SJSA1 (cell line): ENCODE measurements at regions not wholly inside any gene's neighbourhood (a gene's known extent, or its start where the extent isn't known, plus 50 kb on each side); places are given as distances from the start of the nearest gene placed in this dataset.
"Not testable (repeated sequence)": the region's sequence is repeated elsewhere in the genome, so short reads cannot be mapped to it uniquely, and the experiment has no call there.

ENCODE experiments used
- DNase-seq, 2 experiments: peaks; one replicate each; pipeline ENCODE4 v3.0.0-alpha.2; 2015 to 2020; ENCODE audit warnings: low spot score in 2 of 2, low read depth in 1 of 2
- H3K27ac ChIP-seq: fragments of 250-450 bp; sonication (Bioruptor Pico); 2 replicates; pipeline ENCODE4 v1.5.1; 2020; ENCODE audit warnings: mild to moderate bottlenecking, moderate library complexity
- H3K27me3 ChIP-seq: fragments of 250-450 bp; sonication (Bioruptor Pico); replicated peaks from 2 replicates; pipeline ENCODE4 v1.5.1; 2020; ENCODE audit warnings: mild to moderate bottlenecking, moderate library complexity
- H3K36me3 ChIP-seq: fragments of 250-450 bp; sonication (Bioruptor Pico); 2 replicates; pipeline ENCODE4 v1.5.1; 2020; ENCODE audit warnings: mild to moderate bottlenecking
- H3K4me1 ChIP-seq: fragments of 250-450 bp; sonication (Bioruptor Pico); replicated peaks from 2 replicates; pipeline ENCODE4 v1.6.1; 2021; ENCODE audit warnings: mild to moderate bottlenecking
- H3K4me3 ChIP-seq: fragments of 250-450 bp; sonication (Bioruptor Pico); 2 replicates; pipeline ENCODE4 v1.5.1; 2020; ENCODE audit warnings: mild to moderate bottlenecking
- H3K9me3 ChIP-seq: fragments of 250-450 bp; sonication (Bioruptor Pico); replicated peaks from 2 replicates; pipeline ENCODE4 v1.5.1; 2020; ENCODE audit warnings: mild to moderate bottlenecking

- no peaks in the 10 kb centered on the region; the same call in none of the 2 replicates for H3K9me3 ChIP-seq
- H3K27ac ChIP-seq, result no peak overlapping the region
- no peak overlapping the region for H3K4me3 ChIP-seq
- no peak for DNase-seq
- H3K27me3 ChIP-seq, result no peaks in the 10 kb centered on the region
- peaks cover 8% of the 10 kb centered on the region; the same call in 1 of the 2 replicates for H3K4me1 ChIP-seq
- H3K36me3 ChIP-seq, result no peaks in the 10 kb centered on the region
Observed at GRCh38 chr17:31629696-31630470, 229.2 kb downstream of the COPRS start.

DNA sequence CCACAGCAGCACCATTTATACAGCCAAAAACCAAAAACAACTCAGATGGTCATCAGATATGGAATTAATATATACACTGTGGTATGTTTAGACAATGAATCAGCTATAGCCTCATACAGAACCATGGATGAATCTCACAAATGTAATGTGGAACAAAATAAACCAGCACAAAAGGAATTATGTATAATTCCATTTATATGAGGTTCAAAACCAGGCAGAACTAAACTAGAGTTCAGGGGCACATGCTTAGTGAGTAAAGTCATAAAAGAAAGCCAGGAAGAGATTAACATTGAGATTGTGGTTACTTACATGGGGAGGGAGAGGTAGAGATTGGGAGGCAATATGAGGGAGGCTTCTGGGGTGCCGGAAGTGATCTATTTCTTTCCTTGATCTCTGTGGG is 231.1 kb downstream of the COPRS start:
- Histone ChIP-seq H3K4me1 (peaks cover 8% of the 10 kb centered on the region; the same call in 1 of the 2 replicates), H3K9me3 (no peaks in the 10 kb centered on the region; the same call in none of the 2 replicates), H3K27ac (no peak overlapping the region), H3K4me3 (no peak overlapping the region), H3K27me3 (no peaks in the 10 kb centered on the region), H3K36me3 (no peaks in the 10 kb centered on the region)
- no peak for DNase-seq

DNA sequence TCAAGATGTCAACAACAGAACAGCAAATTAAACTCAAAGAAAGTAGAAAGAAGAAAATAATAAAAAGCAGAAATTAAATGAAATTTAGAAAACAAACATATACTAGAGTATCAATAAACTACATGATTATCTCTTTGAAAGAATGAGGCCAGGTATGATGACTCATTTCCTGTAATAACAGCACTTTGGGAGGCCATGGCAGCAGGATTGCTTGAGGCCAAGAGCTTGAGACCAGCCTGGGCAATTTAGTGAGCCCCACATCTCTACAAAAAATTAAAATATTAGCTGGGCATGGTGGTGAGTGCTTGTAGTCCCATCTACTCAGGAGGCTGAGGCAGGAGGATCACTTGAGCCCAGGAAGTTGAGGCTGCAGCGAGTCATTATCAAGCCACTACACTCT is 232.5 kb downstream of the RAB11FIP4 start:
- H3K27ac ChIP-seq, result no peak overlapping the region
- H3K27me3 ChIP-seq, result no peaks in the 10 kb centered on the region
- H3K36me3 ChIP-seq, result no peaks in the 10 kb centered on the region
- no peak for DNase-seq
- H3K4me3 ChIP-seq, result no peak overlapping the region
- H3K4me1 ChIP-seq, result peaks cover 4% of the 10 kb centered on the region; the same call in 1 of the 2 replicates
- no peaks in the 10 kb centered on the region; the same call in 1 of the 2 replicates for H3K9me3 ChIP-seq

DNA sequence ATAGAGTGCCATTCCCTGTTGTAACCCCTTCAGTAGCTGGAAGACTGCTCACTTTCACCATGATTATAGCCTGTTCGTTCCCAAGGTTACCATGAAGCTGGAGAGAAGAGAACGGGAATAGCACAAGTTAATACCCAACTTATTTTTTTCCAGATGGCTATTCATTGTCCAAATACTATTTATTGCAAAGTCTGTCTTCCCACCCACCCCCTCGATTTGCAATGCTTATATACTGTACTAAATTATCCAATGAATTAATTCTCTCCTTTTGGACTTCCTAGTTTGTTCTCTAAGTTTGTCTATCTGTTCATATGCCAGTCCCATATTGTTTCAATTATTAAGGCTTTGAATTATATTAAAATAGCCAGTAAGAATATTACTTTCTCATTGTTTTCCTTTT is 231.0 kb downstream of the RAB11FIP4 start:
- H3K27me3 ChIP-seq, result no peaks in the 10 kb centered on the region
- no peaks in the 10 kb centered on the region for H3K4me1 ChIP-seq
- DNase-seq, result no peak
- H3K36me3 ChIP-seq, result no peaks in the 10 kb centered on the region
- no peaks in the 10 kb centered on the region; the same call in 1 of the 2 replicates for H3K9me3 ChIP-seq
- no peak overlapping the region for H3K4me3 ChIP-seq
- no peak overlapping the region for H3K27ac ChIP-seq

GRCh38 chr17:31621566-31621965 is 230.1 kb downstream of the RAB11FIP4 start:
- DNase-seq, result no peak
- no peaks in the 10 kb centered on the region for H3K36me3 ChIP-seq
- H3K27ac ChIP-seq, result no peak overlapping the region
- no peaks in the 10 kb centered on the region for H3K4me1 ChIP-seq
- no peak overlapping the region for H3K4me3 ChIP-seq
- no peaks in the 10 kb centered on the region for H3K27me3 ChIP-seq
- no peaks in the 10 kb centered on the region; the same call in 1 of the 2 replicates for H3K9me3 ChIP-seq

- not testable (repeated sequence) for H3K27me3 ChIP-seq, H3K9me3 ChIP-seq, H3K4me1 ChIP-seq, H3K27ac ChIP-seq, H3K4me3 ChIP-seq, H3K36me3 ChIP-seq
- DNase-seq, result peak in 1 of 2 experiments; percentile 13
Observed at GRCh38 chr17:31611053-31611452, 219.6 kb downstream of the RAB11FIP4 start.

DNA sequence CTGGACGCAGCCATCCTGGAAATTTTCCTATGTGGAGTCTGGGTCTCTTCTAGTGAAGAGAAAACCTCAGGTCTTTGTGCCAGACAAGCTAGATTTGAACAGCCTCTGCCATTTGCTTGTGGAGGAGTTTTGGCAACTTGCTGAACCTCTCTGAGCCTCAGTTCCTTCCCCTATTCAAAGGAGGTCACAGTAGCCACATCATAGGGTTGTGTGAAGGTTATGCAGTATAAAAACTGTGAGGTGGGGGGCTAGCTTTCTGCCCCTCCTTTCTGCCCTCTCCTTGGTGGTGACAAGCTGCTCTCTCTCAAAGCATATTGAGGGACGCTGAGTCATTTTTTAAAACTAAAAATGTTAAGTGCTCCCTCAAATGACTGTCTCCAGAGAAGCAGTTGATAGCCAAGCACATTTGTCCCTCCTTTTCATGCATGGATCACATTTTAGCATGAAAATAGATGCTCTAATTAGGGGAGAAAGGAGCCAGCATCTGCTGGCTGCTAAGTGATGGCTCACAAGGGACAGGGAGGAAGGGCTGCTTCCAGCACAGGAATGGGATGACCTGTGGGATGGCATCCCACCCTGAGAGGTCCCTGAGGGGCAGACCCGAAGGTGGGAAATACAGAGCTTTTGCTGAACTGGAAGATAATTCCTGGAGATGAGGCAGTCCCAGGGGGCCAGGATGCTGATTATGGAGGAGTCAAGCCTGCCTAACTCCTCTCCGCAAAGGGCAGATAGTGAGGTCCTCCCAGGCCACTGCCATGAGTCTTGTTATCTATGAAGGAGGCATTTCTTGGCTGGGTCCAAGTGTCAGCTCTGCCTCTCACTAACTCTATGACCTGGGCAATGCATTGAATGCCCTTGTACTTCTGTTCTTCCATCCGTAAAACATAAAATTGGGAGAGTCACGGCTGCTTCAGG is 218.8 kb downstream of the RAB11FIP4 start:
- Histone ChIP-seq H3K27ac (no peak overlapping the region), H3K9me3 (no peaks in the 10 kb centered on the region; the same call in 1 of the 2 replicates), H3K4me1 (no peaks in the 10 kb centered on the region), H3K36me3 (no peaks in the 10 kb centered on the region), H3K4me3 (no peak overlapping the region), H3K27me3 (no peaks in the 10 kb centered on the region)
- peak in 1 of 2 experiments; percentile 23 for DNase-seq

GRCh38 chr17:31609331-31609730 is 217.9 kb downstream of the RAB11FIP4 start:
- Histone ChIP-seq H3K36me3 (no peaks in the 10 kb centered on the region), H3K27me3 (no peaks in the 10 kb centered on the region), H3K9me3 (no peaks in the 10 kb centered on the region; the same call in 1 of the 2 replicates), H3K4me3 (no peak overlapping the region), H3K4me1 (no peaks in the 10 kb centered on the region), H3K27ac (no peak overlapping the region)
- no peak for DNase-seq

- H3K4me1 ChIP-seq, result no peaks in the 10 kb centered on the region
- no peaks in the 10 kb centered on the region; the same call in 1 of the 2 replicates for H3K9me3 ChIP-seq
- H3K4me3 ChIP-seq, result no peak overlapping the region
- no peaks in the 10 kb centered on the region for H3K36me3 ChIP-seq
- no peak overlapping the region for H3K27ac ChIP-seq
- no peak for DNase-seq
- H3K27me3 ChIP-seq, result no peaks in the 10 kb centered on the region
Observed at GRCh38 chr17:31608659-31609254, 217.3 kb downstream of the RAB11FIP4 start.

DNA sequence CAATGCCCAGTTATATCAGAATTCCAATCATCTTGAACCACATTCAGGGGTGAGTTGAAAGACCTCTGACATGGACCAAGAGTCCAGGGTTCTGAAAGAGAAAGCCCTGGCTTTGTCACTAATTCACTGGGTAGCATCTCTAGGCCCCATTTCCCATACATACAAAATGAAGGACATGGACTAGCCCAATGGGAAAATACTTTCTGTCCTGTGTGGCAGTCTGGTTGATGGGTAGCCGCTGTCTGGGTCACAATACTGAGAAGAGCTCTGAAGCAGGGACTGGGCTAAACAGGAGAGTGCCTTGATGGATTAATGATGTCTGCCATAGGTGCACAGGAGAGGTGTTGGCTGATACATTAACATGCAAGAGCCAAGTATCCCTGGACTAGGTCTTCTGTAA is 214.3 kb downstream of the RAB11FIP4 start:
- Histone ChIP-seq H3K9me3 (no peaks in the 10 kb centered on the region; the same call in 1 of the 2 replicates), H3K4me3 (no peak overlapping the region), H3K27me3 (no peaks in the 10 kb centered on the region), H3K36me3 (no peaks in the 10 kb centered on the region), H3K4me1 (no peaks in the 10 kb centered on the region), H3K27ac (no peak overlapping the region)
- DNase-seq, result no peak

DNA sequence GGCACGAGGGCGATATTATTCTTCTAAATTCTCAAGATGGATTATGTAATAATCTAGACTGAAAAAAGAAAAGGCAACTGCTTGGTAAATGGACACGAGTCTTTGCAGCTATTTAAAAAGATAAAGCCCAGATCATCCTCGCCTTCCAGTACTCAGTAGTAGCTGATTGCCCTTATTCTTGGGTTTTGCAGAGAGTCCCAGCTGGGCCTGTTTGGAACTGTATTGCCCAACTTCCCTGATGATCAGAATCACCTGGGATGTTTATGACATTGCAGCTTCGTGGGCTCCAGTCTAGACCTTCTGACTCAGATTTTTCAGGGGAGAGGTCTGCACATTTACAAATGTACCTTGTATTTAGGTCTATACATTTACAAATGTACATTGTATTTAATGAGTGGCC is 213.5 kb downstream of the RAB11FIP4 start:
- H3K4me3 ChIP-seq, result no peak overlapping the region
- no peak overlapping the region for H3K27ac ChIP-seq
- no peak for DNase-seq
- H3K9me3 ChIP-seq, result no peaks in the 10 kb centered on the region; the same call in 1 of the 2 replicates
- H3K36me3 ChIP-seq, result no peaks in the 10 kb centered on the region
- H3K27me3 ChIP-seq, result no peaks in the 10 kb centered on the region
- H3K4me1 ChIP-seq, result no peaks in the 10 kb centered on the region

GRCh38 chr17:31600144-31600543 is 208.7 kb downstream of the RAB11FIP4 start:
- not testable (repeated sequence) for H3K36me3 ChIP-seq, H3K9me3 ChIP-seq, H3K27me3 ChIP-seq, DNase-seq, H3K4me3 ChIP-seq, H3K27ac ChIP-seq
- peaks cover 33% of the 10 kb centered on the region for H3K4me1 ChIP-seq

DNA sequence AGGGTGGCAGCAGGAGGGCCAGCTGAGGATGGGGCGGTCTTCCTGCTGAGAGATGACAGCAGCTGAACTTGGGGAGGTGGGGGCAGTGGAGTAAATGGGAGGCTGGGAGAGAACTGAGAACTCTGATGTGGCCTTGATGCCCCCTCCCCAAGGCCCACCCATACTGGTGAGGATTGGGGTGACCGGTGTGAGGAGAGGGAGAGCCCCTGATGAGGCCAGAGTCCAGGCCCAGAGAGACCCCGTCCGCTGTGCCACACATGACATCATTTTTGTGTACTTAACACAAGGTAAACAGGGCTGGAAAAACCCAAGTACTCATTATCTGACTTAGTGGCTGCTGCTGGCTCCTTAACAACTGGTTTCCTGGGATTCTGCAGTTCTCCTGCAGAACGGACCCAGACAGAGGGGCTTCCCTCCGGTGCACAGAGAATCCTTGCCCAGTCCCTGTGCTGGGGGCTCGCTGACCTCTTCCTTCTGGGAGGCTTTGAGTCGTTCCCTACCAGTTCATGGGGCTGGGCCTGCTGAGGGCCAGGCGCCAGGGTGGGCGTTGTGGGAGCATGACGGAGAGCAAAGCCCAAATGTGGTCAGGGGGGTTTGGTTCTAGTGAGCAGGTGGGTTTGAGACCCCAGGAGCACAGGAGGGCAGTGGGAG is 207.6 kb downstream of the RAB11FIP4 start:
- Histone ChIP-seq H3K9me3 (no peaks in the 10 kb centered on the region), H3K36me3 (no peaks in the 10 kb centered on the region), H3K4me3 (no peak overlapping the region), H3K4me1 (peaks cover 44% of the 10 kb centered on the region), H3K27ac (no peak overlapping the region), H3K27me3 (no peaks in the 10 kb centered on the region)
- DNase-seq, result no peak
